NCI-H524 (cell line): ENCODE measurements at regions not wholly inside any gene's neighbourhood (a gene's known extent, or its start where the extent isn't known, plus 50 kb on each side); places are given as distances from the start of the nearest gene placed in this dataset.
"Not testable (repeated sequence)": the region's sequence is repeated elsewhere in the genome, so short reads cannot be mapped to it uniquely, and the experiment has no call there.

Source experiments
- DNase-seq, 2 experiments: peaks; one replicate each; lab custom pipeline; 2025; lab: John Stamatoyannopoulos, UW

- DNase-seq, result no peak
Observed at GRCh38 chr1:104466068-104466467, 716.4 kb downstream of the AMY1C start.

GRCh38 chr1:104467590-104467989 is 717.9 kb downstream of the AMY1C start:
- DNase-seq, result no peak

GRCh38 chr1:104468282-104468681 is 718.6 kb downstream of the AMY1C start:
- no peak for DNase-seq

GRCh38 chr1:104476126-104476525 is 726.4 kb downstream of the AMY1C start:
- DNase-seq, result no peak

GRCh38 chr1:104488296-104489015 is 738.8 kb downstream of the AMY1C start:
- no peak for DNase-seq

- DNase-seq, result no peak
Observed at GRCh38 chr1:104526158-104526795, 776.6 kb downstream of the AMY1C start.

- DNase-seq, result no peak
Observed at GRCh38 chr1:104531990-104532389, 782.3 kb downstream of the AMY1C start.

GRCh38 chr1:104574620-104575019 is 824.9 kb downstream of the AMY1C start:
- DNase-seq, result no peak

- no peak for DNase-seq
Observed at GRCh38 chr1:104592926-104593325, 843.2 kb downstream of the AMY1C start.

GRCh38 chr1:104593413-104594187 is 843.9 kb downstream of the AMY1C start:
- DNase-seq, result no peak

- no peak for DNase-seq
Observed at GRCh38 chr1:104617474-104617873, 867.8 kb downstream of the AMY1C start.

- no peak for DNase-seq
Observed at GRCh38 chr1:104621221-104621620, 871.5 kb downstream of the AMY1C start.

GRCh38 chr1:104624538-104624937 is 874.8 kb downstream of the AMY1C start:
- no peak for DNase-seq

GRCh38 chr1:104629589-104629988 is 879.9 kb downstream of the AMY1C start:
- no peak for DNase-seq

GRCh38 chr1:104630567-104631149 is 881.0 kb downstream of the AMY1C start:
- no peak for DNase-seq

GRCh38 chr1:104636581-104636980 is 886.9 kb downstream of the AMY1C start:
- peak; percentile 6 to 59 for DNase-seq

GRCh38 chr1:104646233-104646632 is 896.5 kb downstream of the AMY1C start:
- DNase-seq, result no peak

- peak; percentile 15 to 66 for DNase-seq
Observed at GRCh38 chr1:104648269-104648691, 898.6 kb downstream of the AMY1C start.

- DNase-seq, result not testable (repeated sequence)
Observed at GRCh38 chr1:104664374-104664773, 914.7 kb downstream of the AMY1C start.

- DNase-seq, result no peak
Observed at GRCh38 chr1:104665300-104665699, 915.6 kb downstream of the AMY1C start.

- DNase-seq, result no peak
Observed at GRCh38 chr1:104671684-104672353, 922.1 kb downstream of the AMY1C start.

- no peak for DNase-seq
Observed at GRCh38 chr1:104699433-104699832, 949.7 kb downstream of the AMY1C start.
